Endothelial cell of umbilical vein (primary cell): ENCODE measurements at regions not wholly inside any gene's neighbourhood (a gene's known extent, or its start where the extent isn't known, plus 50 kb on each side); places are given as distances from the start of the nearest gene placed in this dataset.

Experiments
- BruUV-seq: library from RNA; stranded (reverse); fragments of 400-500 nt; replicated peaks from 2 replicates; lab custom pipeline; 2021; lab: Mats Ljungman, UMichigan
- CTCF ChIA-PET: fragments of 300-600, 350-600 bp; sonication (Branson Sonifier 250); formaldehyde crosslinking; loops from one replicate; lab custom pipeline; 2021; ENCODE audit warnings: antibody characterized with exemption, inconsistent platforms; lab: Charles Lee
- POLR2A ChIA-PET: fragments of 300-600, 350-600 bp; sonication (Branson Sonifier 250); formaldehyde crosslinking; loops from one replicate; lab custom pipeline; 2021; ENCODE audit warnings: antibody characterized with exemption, inconsistent platforms; lab: Charles Lee
- DNase-seq: peaks from one replicate; pipeline ENCODE4 v3.0.0-alpha.2; 2011; ENCODE audit warnings: low read depth, low spot score
- FAIRE-seq: peaks from 2 replicates; lab custom pipeline; 2011; peaks lifted over from hg19 to GRCh38; lab: Jason Lieb, UNC
- H2AFZ ChIP-seq: 2 replicates; pipeline ENCODE4 v1.6.0; 2012; ENCODE audit warnings: low read depth, low read length, control low read depth, inconsistent platforms
- H3K27ac ChIP-seq: 2 replicates; pipeline ENCODE4 v1.5.1; 2011; ENCODE audit warnings: low read depth, mild to moderate bottlenecking, control low read depth, low read length, moderate library complexity; ENCODE audit not compliant: insufficient read depth
- H3K27me3 ChIP-seq, 2 experiments: 2 replicates each; pipeline versions ENCODE4 v1.6.0 to v1.6.1; 2011; ENCODE audit warnings: low read length in 2 of 2, mixed read lengths in 1 of 2; ENCODE audit not compliant: control insufficient read depth in 2 of 2, insufficient read depth in 2 of 2
- H3K36me3 ChIP-seq, 2 experiments: 2 replicates in 1 of 2; 3 replicates in 1 of 2; pipeline ENCODE4 v1.5.1; 2011; ENCODE audit warnings: low read length in 2 of 2, mild to moderate bottlenecking in 1 of 2, moderate library complexity in 1 of 2; ENCODE audit not compliant: control insufficient read depth in 2 of 2, insufficient read depth in 2 of 2; ENCODE audit errors: extremely low read depth in 1 of 2
- H3K4me1 ChIP-seq: 3 replicates; pipeline ENCODE4 v1.5.1; 2011; ENCODE audit warnings: mild to moderate bottlenecking, low read length; ENCODE audit not compliant: control insufficient read depth, insufficient read depth; ENCODE audit errors: extremely low read depth
- H3K4me2 ChIP-seq: 2 replicates; pipeline ENCODE4 v1.6.1; 2011; ENCODE audit warnings: low read length, control low read depth, mixed read lengths; ENCODE audit not compliant: insufficient read depth
- H3K4me3 ChIP-seq, 3 experiments: fragments of 200-600 bp in 1 of 3; sonication (generic), shearing (Covaris generic) in 1 of 3; replicated peaks in 1 of 3; 2 replicates each; pipeline ENCODE4 v1.5.1; 2011 to 2016; ENCODE audit warnings: control low read depth in 3 of 3, low read length in 3 of 3, mild to moderate bottlenecking in 2 of 3, inconsistent platforms in 1 of 3, low read depth in 1 of 3, moderate library complexity in 1 of 3; ENCODE audit not compliant: insufficient read depth in 1 of 3
- H3K79me2 ChIP-seq: 2 replicates; pipeline ENCODE4 v1.6.0; 2012; ENCODE audit warnings: low read length, inconsistent platforms; ENCODE audit not compliant: control insufficient read depth, insufficient read depth
- H3K9ac ChIP-seq: replicated peaks from 2 replicates; pipeline ENCODE3; 2011; ENCODE audit warnings: low read length, control low read depth; ENCODE audit not compliant: insufficient read depth; ENCODE audit errors: extremely low read depth
- H3K9me1 ChIP-seq: replicated peaks from 3 replicates; pipeline ENCODE4 v1.6.0; 2011; ENCODE audit warnings: mild to moderate bottlenecking, low read length; ENCODE audit not compliant: control insufficient read depth, insufficient read depth; ENCODE audit errors: extremely low read depth
- H3K9me3 ChIP-seq: replicated peaks from 2 replicates; pipeline ENCODE4 v1.5.1; 2012; ENCODE audit warnings: low read length, inconsistent platforms; ENCODE audit not compliant: control insufficient read depth, insufficient read depth
- H4K20me1 ChIP-seq: replicated peaks from 2 replicates; pipeline ENCODE3; 2011; ENCODE audit warnings: mild to moderate bottlenecking, low read length; ENCODE audit not compliant: control insufficient read depth, insufficient read depth; ENCODE audit errors: extremely low read depth
- CTCF ChIP-seq, 2 donors: IDR thresholded peaks; 1 replicate in 1 of 2; 2 replicates in 1 of 2; pipeline ENCODE4 v1.5.1; 2011; ENCODE audit warnings: low read length in 2 of 2, mild to moderate bottlenecking in 2 of 2, moderate library complexity in 2 of 2, control low read depth in 1 of 2, inconsistent platforms in 1 of 2, low read depth in 1 of 2; ENCODE audit not compliant: insufficient read depth in 1 of 2; ENCODE audit errors: extremely low read depth in 1 of 2
- EZH2 ChIP-seq: IDR thresholded peaks from 2 replicates; pipeline ENCODE4 v1.6.1; 2012; ENCODE audit warnings: borderline replicate concordance, low read depth, mild to moderate bottlenecking, moderate library complexity, low read length, inconsistent platforms; ENCODE audit not compliant: severe bottlenecking
- FOS ChIP-seq: IDR thresholded peaks from 2 replicates; pipeline ENCODE4 v1.6.1; 2011; ENCODE audit warnings: mild to moderate bottlenecking, low read length, moderate library complexity, borderline replicate concordance; ENCODE audit not compliant: insufficient read depth
- GATA2 ChIP-seq: IDR thresholded peaks from 2 replicates; pipeline ENCODE4 v1.7.0; 2011; ENCODE audit warnings: low read depth, mild to moderate bottlenecking, moderate library complexity, mixed read lengths, low read length; ENCODE audit not compliant: insufficient read length, insufficient read depth
- JUN ChIP-seq: IDR thresholded peaks from 2 replicates; pipeline ENCODE4 v1.6.1; 2011; ENCODE audit warnings: borderline replicate concordance, low read depth; ENCODE audit not compliant: insufficient read length, insufficient read depth
- MAX ChIP-seq: IDR thresholded peaks from 2 replicates; pipeline ENCODE4 v1.6.1; 2011; ENCODE audit not compliant: insufficient read depth, insufficient read length
- MYC ChIP-seq: IDR thresholded peaks from one replicate; pipeline ENCODE4 v1.6.1; 2011; ENCODE audit warnings: mild to moderate bottlenecking, low read depth, low read length
- POLR2A ChIP-seq: IDR thresholded peaks from 2 replicates; pipeline ENCODE4 v1.6.1; 2012; ENCODE audit warnings: low read depth, mild to moderate bottlenecking, control low read depth, low read length
- POLR2AphosphoS5 ChIP-seq: IDR thresholded peaks from 2 replicates; pipeline ENCODE4 v1.6.1; 2012; ENCODE audit warnings: low read depth, mild to moderate bottlenecking, control low read depth, low read length, moderate library complexity; ENCODE audit not compliant: insufficient read depth
- dilution Hi-C: fragments of 300-500 bp; cut with MboI; formaldehyde crosslinking; loops from one replicate; pipeline ENCODE4 v1.15.0; 2019; ENCODE audit warnings: low sequenced_read_pairs; ENCODE audit not compliant: extremely low pct_ligation_motif_present
- intact Hi-C: fragments of 100-400 bp; cut with micrococcal nuclease; formaldehyde crosslinking; loops from one replicate; pipeline ENCODE4 v1.10.0; 2022

- peaks cover 7% of the 10 kb centered on the region for H3K4me1 ChIP-seq
- ChIA-PET POLR2A (no interaction called here), CTCF (no interaction called here)
- no peak overlapping the region for H3K27ac ChIP-seq
- H3K9ac ChIP-seq, result no peak overlapping the region
- FAIRE-seq, result no peak
- no peaks in the 10 kb centered on the region for H3K9me1 ChIP-seq
- no peaks in the 10 kb centered on the region for H3K79me2 ChIP-seq
- H3K4me3 ChIP-seq, result no peak overlapping the region
- no peak overlapping the region for H2AFZ ChIP-seq
- no peak for DNase-seq
- H4K20me1 ChIP-seq, result no peaks in the 10 kb centered on the region
- no peak overlapping the region for H3K4me2 ChIP-seq
- H3K36me3 ChIP-seq, result no peaks in the 10 kb centered on the region
- H3K27me3 ChIP-seq, result no peaks in the 10 kb centered on the region
- dilution Hi-C loops (no loop called here), intact Hi-C loops (no loop called here)
- TF ChIP-seq JUN (no peak), FOS (no peak), EZH2 (no peak), GATA2 (no peak), POLR2AphosphoS5 (no peak), MAX (no peak), MYC (no peak), CTCF (IDR thresholded peaks at IDR 0.05; ENCODE audit: extremely low read depth in 1 of 2, insufficient read depth in 1 of 2, low read depth in 1 of 2, low read length in 2 of 2) (no peak), POLR2A (no peak)
- BruUV-seq, result no TSS peak
- H3K9me3 ChIP-seq, result no peaks in the 10 kb centered on the region
These were observed 217.0 kb upstream of the UBE2E3 start for GRCh38 chr2:180763263-180763989.
